CD4-positive, alpha-beta T cell (primary cell): ENCODE measurements at regions not wholly inside any gene's neighbourhood (a gene's known extent, or its start where the extent isn't known, plus 50 kb on each side); places are given as distances from the start of the nearest gene placed in this dataset.

Source experiments
- ATAC-seq: fragments of 200-7000 bp; cut with Tn5 transposase; one replicate; pipeline ENCODE4 v1.10.0; 2022; ENCODE audit warnings: mild to moderate bottlenecking; ENCODE audit not compliant: poor library complexity
- CTCF ChIA-PET: fragments of 350-600 bp; sonication (Branson Sonifier 250); formaldehyde crosslinking; loops from one replicate; lab custom pipeline; 2021; ENCODE audit warnings: antibody characterized with exemption, inconsistent platforms; lab: Charles Lee
- POLR2A ChIA-PET: fragments of 350-600 bp; sonication (Branson Sonifier 250); formaldehyde crosslinking; loops from one replicate; lab custom pipeline; 2021; ENCODE audit warnings: antibody characterized with exemption, inconsistent platforms; lab: Charles Lee
- DNase-seq, 14 experiments: peaks; one replicate each; pipeline ENCODE4 v3.0.0-alpha.2; 2013 to 2020; ENCODE audit warnings: mixed read lengths in 2 of 14
- H3K27ac ChIP-seq, 2 donors: one replicate each; pipeline versions ENCODE4 v1.5.1 to v1.7.0; 2013; ENCODE audit warnings: low read length in 2 of 2, low read depth in 1 of 2, mild to moderate bottlenecking in 1 of 2
- H3K27me3 ChIP-seq, 2 experiments: 1 replicate in 1 of 2; 2 replicates in 1 of 2; pipeline versions ENCODE4 v1.6.1 to v1.7.0; 2013; ENCODE audit warnings: low read length in 2 of 2, control low read depth in 1 of 2, mild to moderate bottlenecking in 1 of 2, moderate library complexity in 1 of 2; ENCODE audit not compliant: insufficient read depth in 2 of 2, control insufficient read depth in 1 of 2
- H3K36me3 ChIP-seq: one replicate; pipeline ENCODE4 v1.6.1; 2013; ENCODE audit warnings: low read length, control low read depth; ENCODE audit not compliant: insufficient read depth
- H3K4me1 ChIP-seq: one replicate; pipeline ENCODE4 v1.6.1; 2013; ENCODE audit warnings: low read length, control low read depth; ENCODE audit not compliant: insufficient read depth
- H3K4me3 ChIP-seq: one replicate; pipeline ENCODE4 v1.5.1; 2013; ENCODE audit warnings: mild to moderate bottlenecking, low read length, moderate library complexity
- H3K9me3 ChIP-seq, 2 experiments: 1 replicate in 1 of 2; 2 replicates in 1 of 2; pipeline versions ENCODE4 v1.6.1 to v1.7.0; 2013; ENCODE audit warnings: low read length in 2 of 2, mild to moderate bottlenecking in 2 of 2, control low read depth in 1 of 2, moderate library complexity in 1 of 2; ENCODE audit not compliant: control insufficient read depth in 1 of 2, insufficient read depth in 1 of 2
- H3K27ac Mint-ChIP-seq: one replicate; pipeline ENCODE4 v1.8.0; 2020; ENCODE audit warnings: mixed read lengths
- H3K27me3 Mint-ChIP-seq: one replicate; pipeline ENCODE4 v1.8.0; 2021; ENCODE audit warnings: mixed read lengths
- H3K36me3 Mint-ChIP-seq: one replicate; pipeline ENCODE4 v1.8.0; 2021; ENCODE audit warnings: low read depth, mixed read lengths
- H3K4me1 Mint-ChIP-seq: one replicate; pipeline ENCODE4 v1.8.0; 2021; ENCODE audit warnings: low read depth, mixed read lengths
- H3K4me3 Mint-ChIP-seq: one replicate; pipeline ENCODE4 v1.8.0; 2020; ENCODE audit warnings: mild to moderate bottlenecking, mixed read lengths
- H3K9me3 Mint-ChIP-seq: one replicate; pipeline ENCODE4 v1.8.0; 2020; ENCODE audit warnings: mixed read lengths
- intact Hi-C, 2 experiments: fragments of 100-400 bp; cut with DNase I in 1 of 2; cut with micrococcal nuclease in 1 of 2; formaldehyde crosslinking; loops; one replicate each; pipeline versions ENCODE4 v1.15.1 to v1.9.0; 2023 to 2025; cut with DNase I, micrococcal nuclease
- TF ChIP-seq, protein P1 (sequence below): fragments of 200-600 bp; IDR thresholded peaks from one replicate; pipeline ENCODE4 v1.8.0; 2022; ENCODE audit warnings: antibody characterized with exemption, mild to moderate bottlenecking

DNA sequence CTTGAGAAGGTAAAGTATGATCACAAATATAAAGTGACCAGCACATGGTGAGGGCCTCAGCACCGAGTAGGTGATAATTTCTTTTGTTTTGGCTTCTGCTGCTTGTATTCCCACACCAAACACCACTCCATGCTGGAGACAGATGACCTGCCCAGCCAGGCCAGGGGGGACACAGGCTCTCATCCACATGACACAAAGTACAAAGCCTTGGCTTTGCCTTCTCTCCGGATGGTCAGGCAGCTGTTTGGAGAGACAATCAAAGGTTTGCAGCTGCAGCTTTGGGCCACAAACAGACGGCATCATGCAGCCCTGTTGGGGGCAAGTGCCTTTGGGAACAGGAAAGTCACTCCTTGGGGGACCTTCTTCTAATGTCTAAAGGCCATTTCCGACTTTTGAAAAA, 226.2 kb upstream of the KLF4 start:
- peaks cover 2% of the 10 kb centered on the region for H3K9me3 Mint-ChIP-seq
- Histone ChIP-seq H3K4me1 (no peaks in the 10 kb centered on the region), H3K9me3 (peaks cover 0 to 17% of the 10 kb centered on the region in 2 experiments), H3K27ac (no peak overlapping the region), H3K27me3 (no peaks in the 10 kb centered on the region), H3K36me3 (no peaks in the 10 kb centered on the region), H3K4me3 (no peak overlapping the region)
- ChIA-PET POLR2A (no interaction called here), CTCF (no interaction called here)
- ATAC-seq (no peak), DNase-seq (no peak)
- H3K36me3 Mint-ChIP-seq, result no peaks in the 10 kb centered on the region
- no peaks in the 10 kb centered on the region for H3K27me3 Mint-ChIP-seq
- H3K27ac Mint-ChIP-seq, result no peak overlapping the region
- intact Hi-C loops, result no loop called here
- H3K4me1 Mint-ChIP-seq, result no peaks in the 10 kb centered on the region
- H3K4me3 Mint-ChIP-seq, result no peak overlapping the region
- TF ChIP-seq, protein P1, sequence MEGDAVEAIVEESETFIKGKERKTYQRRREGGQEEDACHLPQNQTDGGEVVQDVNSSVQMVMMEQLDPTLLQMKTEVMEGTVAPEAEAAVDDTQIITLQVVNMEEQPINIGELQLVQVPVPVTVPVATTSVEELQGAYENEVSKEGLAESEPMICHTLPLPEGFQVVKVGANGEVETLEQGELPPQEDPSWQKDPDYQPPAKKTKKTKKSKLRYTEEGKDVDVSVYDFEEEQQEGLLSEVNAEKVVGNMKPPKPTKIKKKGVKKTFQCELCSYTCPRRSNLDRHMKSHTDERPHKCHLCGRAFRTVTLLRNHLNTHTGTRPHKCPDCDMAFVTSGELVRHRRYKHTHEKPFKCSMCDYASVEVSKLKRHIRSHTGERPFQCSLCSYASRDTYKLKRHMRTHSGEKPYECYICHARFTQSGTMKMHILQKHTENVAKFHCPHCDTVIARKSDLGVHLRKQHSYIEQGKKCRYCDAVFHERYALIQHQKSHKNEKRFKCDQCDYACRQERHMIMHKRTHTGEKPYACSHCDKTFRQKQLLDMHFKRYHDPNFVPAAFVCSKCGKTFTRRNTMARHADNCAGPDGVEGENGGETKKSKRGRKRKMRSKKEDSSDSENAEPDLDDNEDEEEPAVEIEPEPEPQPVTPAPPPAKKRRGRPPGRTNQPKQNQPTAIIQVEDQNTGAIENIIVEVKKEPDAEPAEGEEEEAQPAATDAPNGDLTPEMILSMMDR, result no peak

DNA sequence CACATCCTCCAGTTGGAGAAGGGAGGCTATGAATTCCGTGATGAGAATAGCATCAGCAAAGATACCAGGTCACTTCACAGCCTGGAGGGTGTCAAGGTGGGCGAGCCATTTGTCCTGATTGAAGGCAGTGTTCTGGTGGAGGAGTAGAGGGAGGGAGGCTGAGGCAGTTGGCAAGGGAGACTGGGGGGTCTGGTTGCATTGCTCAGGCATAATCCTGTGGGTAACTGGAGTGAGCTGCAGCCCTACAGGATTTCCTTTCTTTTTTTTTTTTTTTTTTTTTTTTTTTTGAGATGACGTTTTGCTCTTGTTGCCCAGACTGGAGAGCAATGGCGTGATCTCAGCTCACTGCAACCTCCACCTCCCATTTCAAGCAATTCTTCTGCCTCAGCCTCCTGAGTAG, 223.9 kb upstream of the KLF4 start:
- Histone ChIP-seq H3K4me3 (no peak overlapping the region), H3K9me3 (peaks cover 0 to 16% of the 10 kb centered on the region in 2 experiments), H3K4me1 (no peaks in the 10 kb centered on the region), H3K27ac (no peak overlapping the region), H3K36me3 (no peaks in the 10 kb centered on the region), H3K27me3 (no peaks in the 10 kb centered on the region)
- DNase-seq (no peak), ATAC-seq (no peak)
- intact Hi-C loops, result no loop called here
- no peaks in the 10 kb centered on the region for H3K36me3 Mint-ChIP-seq
- H3K27ac Mint-ChIP-seq, result no peak overlapping the region
- no peak overlapping the region for H3K4me3 Mint-ChIP-seq
- H3K4me1 Mint-ChIP-seq, result no peaks in the 10 kb centered on the region
- no peaks in the 10 kb centered on the region for H3K27me3 Mint-ChIP-seq
- POLR2A ChIA-PET, result no interaction called here
- peaks cover 5% of the 10 kb centered on the region for H3K9me3 Mint-ChIP-seq
- TF ChIP-seq, protein P1, result no peak
- CTCF ChIA-PET, result no interaction called here

DNA sequence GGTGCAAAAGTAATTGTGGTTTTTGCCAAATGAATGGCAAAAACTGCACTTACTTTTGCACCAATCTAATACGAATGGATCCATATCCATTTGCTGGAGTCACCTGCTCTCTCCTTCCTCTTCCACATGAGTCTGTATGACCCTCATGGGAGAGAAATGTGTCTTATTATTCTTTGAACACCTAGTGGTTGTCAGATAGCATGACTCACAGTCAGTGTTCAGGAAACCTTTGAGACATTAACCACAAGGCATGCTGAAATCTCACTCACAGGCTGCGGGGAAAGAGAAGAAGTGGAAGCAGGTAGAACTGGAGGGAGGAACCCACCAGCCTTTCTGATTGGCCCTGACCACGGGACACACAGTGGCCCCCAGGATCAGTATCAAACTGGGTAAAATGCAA, 222.8 kb upstream of the KLF4 start:
- H3K4me1 Mint-ChIP-seq, result no peaks in the 10 kb centered on the region
- no peaks in the 10 kb centered on the region for H3K4me1 ChIP-seq
- no peaks in the 10 kb centered on the region for H3K27me3 ChIP-seq
- CTCF ChIA-PET, result no interaction called here
- H3K27me3 Mint-ChIP-seq, result no peaks in the 10 kb centered on the region
- no peaks in the 10 kb centered on the region for H3K36me3 Mint-ChIP-seq
- H3K36me3 ChIP-seq, result no peaks in the 10 kb centered on the region
- H3K9me3 ChIP-seq, result peaks cover 0 to 10% of the 10 kb centered on the region in 2 experiments
- H3K9me3 Mint-ChIP-seq, result peaks cover 3% of the 10 kb centered on the region
- no peak overlapping the region for H3K4me3 Mint-ChIP-seq
- ATAC-seq (no peak), DNase-seq (peak in 3 of 14 experiments; percentile 4 to 25 (median 11))
- no peak overlapping the region for H3K4me3 ChIP-seq
- no peak overlapping the region for H3K27ac ChIP-seq
- TF ChIP-seq, protein P1, result no peak
- POLR2A ChIA-PET, result no interaction called here
- no peak overlapping the region for H3K27ac Mint-ChIP-seq
- intact Hi-C loops, result no loop called here
